DMS114 treated with DMSO at 0.1 percent for 48 hours (cell line): ENCODE measurements at regions not wholly inside any gene's neighbourhood (a gene's known extent, or its start where the extent isn't known, plus 50 kb on each side); places are given as distances from the start of the nearest gene placed in this dataset.

ENCODE experiments used
- DNase-seq: peaks from one replicate; lab custom pipeline; 2025; ENCODE audit not compliant: unreplicated experiment; lab: John Stamatoyannopoulos, UW

- no peak for DNase-seq
These were observed 315.8 kb downstream of the HAPSTR1 start for GRCh38 chr16:9407206-9407758.

- no peak for DNase-seq
These were observed 316.9 kb downstream of the HAPSTR1 start for GRCh38 chr16:9408297-9408878.

GRCh38 chr16:9409560-9410493, 318.4 kb downstream of the HAPSTR1 start:
- no peak for DNase-seq

- no peak for DNase-seq
These were observed 320.0 kb downstream of the HAPSTR1 start for GRCh38 chr16:9411426-9411825.

GRCh38 chr16:9412031-9412914, 320.8 kb downstream of the HAPSTR1 start:
- no peak for DNase-seq

- no peak for DNase-seq
These were observed 321.4 kb downstream of the HAPSTR1 start for GRCh38 chr16:9412915-9413264.

- DNase-seq: no peak
These were observed 324.1 kb downstream of the HAPSTR1 start for GRCh38 chr16:9415545-9415944.

GRCh38 chr16:9417898-9418297, 326.5 kb downstream of the HAPSTR1 start:
- DNase-seq: no peak

GRCh38 chr16:9419161-9419560, 327.7 kb downstream of the HAPSTR1 start:
- DNase-seq: no peak

- DNase-seq: no peak
These were observed 331.5 kb downstream of the HAPSTR1 start for GRCh38 chr16:9422762-9423513.

GRCh38 chr16:9425236-9425635, 333.8 kb downstream of the HAPSTR1 start:
- DNase-seq: no peak

- no peak for DNase-seq
These were observed 337.0 kb downstream of the HAPSTR1 start for GRCh38 chr16:9428355-9429005.

- DNase-seq: no peak
These were observed 338.3 kb downstream of the HAPSTR1 start for GRCh38 chr16:9429646-9430330.

GRCh38 chr16:9434659-9435058, 343.2 kb downstream of the HAPSTR1 start:
- DNase-seq: no peak

- DNase-seq: no peak
These were observed 344.7 kb downstream of the HAPSTR1 start for GRCh38 chr16:9436175-9436574.

- no peak for DNase-seq
These were observed 345.7 kb downstream of the HAPSTR1 start for GRCh38 chr16:9437115-9437514.

- DNase-seq: no peak
These were observed 347.5 kb downstream of the HAPSTR1 start for GRCh38 chr16:9438991-9439390.

- DNase-seq: no peak
These were observed 349.6 kb downstream of the HAPSTR1 start for GRCh38 chr16:9441012-9441411.

- no peak for DNase-seq
These were observed 352.4 kb downstream of the HAPSTR1 start for GRCh38 chr16:9443864-9444263.
